ENCODE measurements at regions not wholly inside any gene's neighbourhood (a gene's known extent, or its start where the extent isn't known, plus 50 kb on each side); places are given as distances from the start of the nearest gene placed in this dataset.

DNA sequence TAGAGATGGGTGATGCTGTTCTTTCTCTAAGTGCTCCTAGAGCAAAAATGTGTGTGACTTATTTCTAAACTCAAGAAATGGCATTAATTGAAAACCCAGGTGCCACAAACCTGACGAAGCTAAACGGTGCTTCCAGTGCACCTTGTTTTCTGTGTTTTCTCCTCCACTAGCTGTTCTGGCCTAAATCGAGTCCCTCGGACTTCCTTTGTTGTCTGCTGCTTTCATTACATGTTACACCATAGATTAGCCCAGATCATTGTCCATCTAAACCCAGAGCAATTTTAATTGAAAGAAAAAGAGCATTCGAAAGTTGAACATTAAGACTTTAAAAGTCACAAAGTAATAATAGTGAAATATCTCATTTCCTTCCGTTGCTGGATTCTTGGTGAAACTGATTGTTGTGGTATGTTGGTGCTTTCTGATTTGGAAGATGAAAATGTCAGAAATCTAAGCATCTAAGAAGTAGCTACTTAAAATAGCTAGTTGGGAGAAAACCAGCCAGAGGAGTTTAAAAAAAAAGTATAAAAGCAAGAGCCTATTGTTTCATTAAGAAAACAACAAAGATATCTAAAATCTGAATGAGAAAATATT, 219.6 kb upstream of the G2E3 start:
- TF ChIP-seq POLR2A (IDR thresholded peaks at IDR 0.05) (no peak), EP300 (IDR thresholded peaks at IDR 0.05) (no peak), POLR2AphosphoS5 (IDR thresholded peaks at IDR 0.05) (no peak)
- TF ChIP-seq, protein P1, sequence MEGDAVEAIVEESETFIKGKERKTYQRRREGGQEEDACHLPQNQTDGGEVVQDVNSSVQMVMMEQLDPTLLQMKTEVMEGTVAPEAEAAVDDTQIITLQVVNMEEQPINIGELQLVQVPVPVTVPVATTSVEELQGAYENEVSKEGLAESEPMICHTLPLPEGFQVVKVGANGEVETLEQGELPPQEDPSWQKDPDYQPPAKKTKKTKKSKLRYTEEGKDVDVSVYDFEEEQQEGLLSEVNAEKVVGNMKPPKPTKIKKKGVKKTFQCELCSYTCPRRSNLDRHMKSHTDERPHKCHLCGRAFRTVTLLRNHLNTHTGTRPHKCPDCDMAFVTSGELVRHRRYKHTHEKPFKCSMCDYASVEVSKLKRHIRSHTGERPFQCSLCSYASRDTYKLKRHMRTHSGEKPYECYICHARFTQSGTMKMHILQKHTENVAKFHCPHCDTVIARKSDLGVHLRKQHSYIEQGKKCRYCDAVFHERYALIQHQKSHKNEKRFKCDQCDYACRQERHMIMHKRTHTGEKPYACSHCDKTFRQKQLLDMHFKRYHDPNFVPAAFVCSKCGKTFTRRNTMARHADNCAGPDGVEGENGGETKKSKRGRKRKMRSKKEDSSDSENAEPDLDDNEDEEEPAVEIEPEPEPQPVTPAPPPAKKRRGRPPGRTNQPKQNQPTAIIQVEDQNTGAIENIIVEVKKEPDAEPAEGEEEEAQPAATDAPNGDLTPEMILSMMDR (IDR thresholded peaks at IDR 0.05), result no peak

Data from upper lobe of left lung (tissue), 4 donors.